ENCODE measurements at regions not wholly inside any gene's neighbourhood (a gene's known extent, or its start where the extent isn't known, plus 50 kb on each side); places are given as distances from the start of the nearest gene placed in this dataset.

DNA sequence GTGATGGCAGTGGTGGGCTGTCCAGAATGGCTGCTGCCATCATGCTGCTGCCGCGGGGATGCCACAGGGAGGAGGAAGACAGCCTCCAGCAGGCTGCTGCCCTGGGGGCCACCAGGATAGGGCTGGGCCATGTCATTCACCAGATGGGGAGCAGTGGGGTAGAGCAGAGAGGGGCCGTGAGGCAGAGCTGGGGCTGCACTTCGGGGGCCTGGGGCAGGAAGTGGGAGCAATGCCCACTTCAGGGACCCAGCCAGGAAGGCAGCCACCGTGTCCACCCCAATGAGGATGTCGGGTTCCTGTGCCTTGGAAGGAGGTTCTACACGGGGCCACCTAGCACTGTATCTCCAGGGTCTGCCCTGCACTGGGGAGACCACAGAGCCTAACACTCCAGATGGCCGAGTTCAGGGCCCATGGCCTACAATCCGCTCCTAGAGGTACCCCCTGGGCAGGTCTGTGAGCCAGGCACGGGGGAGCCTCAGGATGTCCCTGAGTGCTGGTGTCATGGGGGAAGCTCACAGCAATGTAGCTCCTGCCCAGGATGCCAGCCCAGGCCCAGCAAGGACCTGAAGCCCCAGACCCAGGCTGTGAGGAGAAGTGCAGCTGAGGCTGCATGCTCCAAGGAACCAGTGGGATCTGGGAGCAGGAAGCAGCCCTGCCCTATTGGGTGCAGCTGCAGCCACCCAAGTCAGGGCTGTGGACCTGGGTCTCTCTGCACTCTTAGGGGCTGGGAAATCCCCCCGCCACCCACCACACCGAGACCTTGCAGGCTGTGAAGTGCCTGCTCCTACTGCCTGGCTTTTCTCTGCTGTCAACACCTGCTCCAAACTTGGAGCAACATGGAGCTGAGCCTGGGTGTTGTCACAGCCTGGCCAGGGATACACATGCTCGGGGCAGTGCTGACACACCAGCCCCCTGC, 140.3 kb downstream of the PDHA2 start:
- DNase-seq (ENCODE audit: low read depth): no peak
- no peak overlapping the region for H3K4me3 ChIP-seq (ENCODE audit: low read depth, low read length)
- TF ChIP-seq, protein P1, sequence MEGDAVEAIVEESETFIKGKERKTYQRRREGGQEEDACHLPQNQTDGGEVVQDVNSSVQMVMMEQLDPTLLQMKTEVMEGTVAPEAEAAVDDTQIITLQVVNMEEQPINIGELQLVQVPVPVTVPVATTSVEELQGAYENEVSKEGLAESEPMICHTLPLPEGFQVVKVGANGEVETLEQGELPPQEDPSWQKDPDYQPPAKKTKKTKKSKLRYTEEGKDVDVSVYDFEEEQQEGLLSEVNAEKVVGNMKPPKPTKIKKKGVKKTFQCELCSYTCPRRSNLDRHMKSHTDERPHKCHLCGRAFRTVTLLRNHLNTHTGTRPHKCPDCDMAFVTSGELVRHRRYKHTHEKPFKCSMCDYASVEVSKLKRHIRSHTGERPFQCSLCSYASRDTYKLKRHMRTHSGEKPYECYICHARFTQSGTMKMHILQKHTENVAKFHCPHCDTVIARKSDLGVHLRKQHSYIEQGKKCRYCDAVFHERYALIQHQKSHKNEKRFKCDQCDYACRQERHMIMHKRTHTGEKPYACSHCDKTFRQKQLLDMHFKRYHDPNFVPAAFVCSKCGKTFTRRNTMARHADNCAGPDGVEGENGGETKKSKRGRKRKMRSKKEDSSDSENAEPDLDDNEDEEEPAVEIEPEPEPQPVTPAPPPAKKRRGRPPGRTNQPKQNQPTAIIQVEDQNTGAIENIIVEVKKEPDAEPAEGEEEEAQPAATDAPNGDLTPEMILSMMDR (IDR thresholded peaks at IDR 0.05; ENCODE audit: control insufficient read depth, extremely low read depth, insufficient read depth): no peak

DNA sequence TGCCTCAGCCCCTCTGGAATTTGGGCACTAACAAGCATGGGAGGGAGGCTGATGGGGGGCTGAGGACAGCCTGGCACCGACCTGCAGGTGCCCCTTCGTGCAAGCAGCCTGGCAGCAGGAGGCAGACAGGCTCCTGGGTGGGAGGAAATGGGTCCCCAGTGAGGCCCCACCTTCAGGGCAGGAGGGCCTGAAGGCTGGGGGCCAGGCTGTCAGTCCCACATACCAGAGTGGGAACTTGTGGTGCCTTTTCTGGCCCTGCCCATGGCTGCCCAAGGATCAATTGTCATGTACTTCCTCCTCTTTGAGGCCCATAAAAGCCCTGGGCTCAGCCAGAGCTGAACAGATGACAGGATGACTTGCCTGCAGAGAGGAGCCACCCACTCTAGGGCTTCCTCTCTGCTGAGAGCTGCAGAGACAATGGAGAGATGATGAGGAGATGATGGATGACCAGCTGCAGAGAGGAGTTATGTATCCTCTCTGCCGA, 141.0 kb downstream of the PDHA2 start:
- TF ChIP-seq, protein P1 (IDR thresholded peaks at IDR 0.05; ENCODE audit: control insufficient read depth, extremely low read depth, insufficient read depth): no peak
- H3K4me3 ChIP-seq (ENCODE audit: low read depth, low read length): no peak overlapping the region
- no peak for DNase-seq (ENCODE audit: low read depth)

DNA sequence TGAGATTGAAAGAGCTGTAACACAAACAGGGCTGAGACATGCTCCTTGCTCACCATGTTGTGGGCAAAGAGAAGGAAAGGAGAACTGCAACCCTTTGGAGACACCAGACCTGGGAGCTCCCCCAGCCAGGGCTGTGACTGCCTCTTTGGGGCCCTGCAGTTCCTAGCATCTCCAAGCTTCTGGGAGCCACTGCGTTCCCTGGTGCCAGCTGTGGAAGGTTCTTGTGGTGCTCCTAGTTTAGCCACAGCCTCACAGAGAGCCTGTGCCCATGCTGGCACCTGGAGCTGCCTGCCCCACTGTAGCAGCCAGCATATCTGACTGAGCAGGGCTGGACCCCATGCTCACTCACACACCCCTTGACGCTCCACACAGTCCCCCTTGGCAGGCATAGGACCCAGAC, 141.7 kb downstream of the PDHA2 start:
- H3K4me3 ChIP-seq (ENCODE audit: low read depth, low read length): no peak overlapping the region
- no peak for DNase-seq (ENCODE audit: low read depth)
- TF ChIP-seq, protein P1 (IDR thresholded peaks at IDR 0.05; ENCODE audit: control insufficient read depth, extremely low read depth, insufficient read depth): no peak

DNA sequence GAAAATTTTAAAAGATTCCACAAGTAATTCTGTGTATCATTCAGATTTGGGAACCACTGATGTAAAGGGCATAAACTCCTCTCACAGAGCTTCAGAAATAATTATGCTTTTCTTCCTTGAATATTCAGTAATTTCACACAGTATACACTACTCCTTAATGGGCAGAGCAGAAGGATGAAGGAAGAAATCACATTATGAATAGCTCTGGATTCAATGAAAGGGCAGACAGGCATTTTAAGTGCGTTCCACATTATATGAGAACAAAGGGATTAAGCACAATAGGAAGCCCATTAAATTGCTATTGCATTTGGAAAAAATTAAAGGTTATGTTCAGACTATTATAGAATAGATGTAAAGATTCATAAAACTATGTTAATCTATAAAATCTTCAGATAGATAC, 142.6 kb downstream of the PDHA2 start:
- TF ChIP-seq, protein P1 (IDR thresholded peaks at IDR 0.05; ENCODE audit: control insufficient read depth, extremely low read depth, insufficient read depth): no peak
- DNase-seq (ENCODE audit: low read depth): no peak
- no peak overlapping the region for H3K4me3 ChIP-seq (ENCODE audit: low read depth, low read length)

DNA sequence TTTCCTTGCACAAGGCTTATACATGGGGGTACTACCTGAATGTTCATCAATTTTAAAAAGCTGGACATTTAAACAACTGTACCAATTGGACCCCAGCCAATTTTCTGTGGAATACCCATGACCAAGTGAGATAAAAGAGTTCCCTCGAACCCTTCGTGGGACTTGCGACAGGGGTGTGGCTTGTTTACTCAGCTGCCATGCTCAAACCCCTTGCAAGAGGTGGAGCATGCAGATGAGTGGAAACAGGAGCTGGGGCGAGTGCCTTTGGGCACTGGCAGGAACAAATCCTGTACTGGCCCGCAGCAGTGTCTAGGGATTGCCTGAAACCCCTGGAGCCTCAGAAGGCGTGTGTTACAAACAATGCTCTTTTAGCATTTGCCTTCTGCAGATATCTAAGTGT, 144.2 kb downstream of the PDHA2 start:
- DNase-seq (ENCODE audit: low read depth): no peak
- no peak overlapping the region for H3K4me3 ChIP-seq (ENCODE audit: low read depth, low read length)
- TF ChIP-seq, protein P1 (IDR thresholded peaks at IDR 0.05; ENCODE audit: control insufficient read depth, extremely low read depth, insufficient read depth): no peak

DNA sequence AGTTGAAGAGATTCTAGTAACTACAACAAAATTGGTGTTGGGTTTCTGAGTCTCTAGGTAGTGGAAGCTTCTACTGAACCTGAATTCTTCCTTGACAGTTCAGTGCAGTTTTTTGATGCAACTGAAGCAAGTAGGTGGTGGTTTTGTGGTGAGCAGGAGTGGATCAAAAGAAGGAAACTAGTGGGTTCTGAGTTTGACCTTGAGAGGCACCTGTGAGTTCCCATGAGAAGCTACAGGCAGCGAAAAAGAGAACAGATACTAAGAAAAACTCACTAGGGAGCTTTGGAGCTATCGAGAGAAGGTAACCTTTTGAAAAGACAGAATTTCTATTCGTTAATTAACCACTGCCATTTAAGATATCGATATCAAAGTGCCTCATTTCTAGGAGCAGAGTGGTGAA, 145.2 kb downstream of the PDHA2 start:
- DNase-seq (ENCODE audit: low read depth): no peak
- TF ChIP-seq, protein P1 (IDR thresholded peaks at IDR 0.05; ENCODE audit: control insufficient read depth, extremely low read depth, insufficient read depth): no peak

More for the DNA sequence above, 145.2 kb downstream of the PDHA2 start:
- no peak overlapping the region for H3K4me3 ChIP-seq (ENCODE audit: low read depth, low read length)

Data from LNCaP clone FGC (cell line).